ENCODE measurements at regions not wholly inside any gene's neighbourhood (a gene's known extent, or its start where the extent isn't known, plus 50 kb on each side); places are given as distances from the start of the nearest gene placed in this dataset.

DNA sequence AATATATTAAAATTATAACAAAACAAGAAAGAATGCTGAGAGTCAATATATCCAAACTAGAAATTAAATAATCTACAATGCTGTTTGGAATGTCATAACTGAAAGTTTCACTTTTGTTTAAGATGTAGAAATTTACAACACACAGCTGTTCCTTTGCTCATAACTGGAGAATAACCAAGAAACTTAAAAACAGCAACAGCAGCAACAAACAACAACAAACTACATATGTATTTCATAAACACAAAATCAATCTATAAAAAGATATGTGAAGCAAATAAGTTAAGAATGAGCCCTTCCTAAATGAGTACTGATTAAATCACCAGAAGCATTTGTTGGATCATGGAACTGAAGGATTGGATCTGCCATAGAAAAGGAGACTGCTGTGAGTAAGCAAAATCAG, 456.5 kb upstream of the ZNF804A start:
- no peaks in the 10 kb centered on the region for H3K4me1 ChIP-seq
- TF ChIP-seq POLR2AphosphoS5 (IDR thresholded peaks at IDR 0.05) (no peak), POLR2A (IDR thresholded peaks at IDR 0.05) (no peak), CTCF (IDR thresholded peaks at IDR 0.05) (no peak), EP300 (IDR thresholded peaks at IDR 0.05) (no peak)
- intact Hi-C loops (cut with DNase I; ENCODE audit: low total_unique reads) = no loop called here
- no peaks in the 10 kb centered on the region for H3K36me3 ChIP-seq
- no peak overlapping the region for H3K4me3 ChIP-seq
- no peak for DNase-seq
- no peak overlapping the region for H3K27ac ChIP-seq
- H3K9me3 ChIP-seq = peaks cover 0 to 23% (median 7%) of the 10 kb centered on the region in 4 donors
- no peaks in the 10 kb centered on the region for H3K27me3 ChIP-seq

- H3K27ac ChIP-seq = no peak overlapping the region
- DNase-seq = no peak
- WGBS, 5 donors = 75 to 86% (median 81%) methylated on average over 2 of the region's 2 CpGs
- H3K4me3 ChIP-seq = no peak overlapping the region
- TF ChIP-seq EP300 (IDR thresholded peaks at IDR 0.05) (no peak), CTCF (IDR thresholded peaks at IDR 0.05) (no peak), POLR2A (IDR thresholded peaks at IDR 0.05) (no peak), POLR2AphosphoS5 (IDR thresholded peaks at IDR 0.05) (no peak)
- H3K4me1 ChIP-seq = no peaks in the 10 kb centered on the region
- intact Hi-C loops (cut with DNase I; ENCODE audit: low total_unique reads) = no loop called here
- no peaks in the 10 kb centered on the region for H3K36me3 ChIP-seq
- H3K9me3 ChIP-seq = peaks cover 0 to 24% (median 12%) of the 10 kb centered on the region in 4 donors
- no peaks in the 10 kb centered on the region for H3K27me3 ChIP-seq
These were observed 443.9 kb upstream of the ZNF804A start for GRCh38 chr2:184154438-184154837.

GRCh38 chr2:184155791-184156190, 442.5 kb upstream of the ZNF804A start:
- TF ChIP-seq CTCF (IDR thresholded peaks at IDR 0.05) (no peak), POLR2A (IDR thresholded peaks at IDR 0.05) (no peak), POLR2AphosphoS5 (IDR thresholded peaks at IDR 0.05) (no peak), EP300 (IDR thresholded peaks at IDR 0.05) (no peak)
- H3K27me3 ChIP-seq = no peaks in the 10 kb centered on the region
- H3K27ac ChIP-seq = no peak overlapping the region
- no peak overlapping the region for H3K4me3 ChIP-seq
- H3K36me3 ChIP-seq = no peaks in the 10 kb centered on the region
- peaks cover 0 to 12% (median 2%) of the 10 kb centered on the region in 4 donors for H3K9me3 ChIP-seq
- 54 to 76% (median 62%) methylated on average over 1 of the region's 1 CpG for WGBS, 5 donors
- intact Hi-C loops (cut with DNase I; ENCODE audit: low total_unique reads) = no loop called here
- H3K4me1 ChIP-seq = no peaks in the 10 kb centered on the region
- DNase-seq = no peak

GRCh38 chr2:184157141-184157540, 441.2 kb upstream of the ZNF804A start:
- no peaks in the 10 kb centered on the region for H3K36me3 ChIP-seq
- TF ChIP-seq POLR2AphosphoS5 (IDR thresholded peaks at IDR 0.05) = no peak
- no peak for TF ChIP-seq POLR2A (IDR thresholded peaks at IDR 0.05)
- no peak for TF ChIP-seq EP300 (IDR thresholded peaks at IDR 0.05)
- TF ChIP-seq CTCF (IDR thresholded peaks at IDR 0.05) = no peak
- no peaks in the 10 kb centered on the region for H3K4me1 ChIP-seq
- no peak for DNase-seq
- 31 to 34% (median 33%) methylated on average over 2 of the region's 2 CpGs for WGBS, 5 donors
- intact Hi-C loops (cut with DNase I; ENCODE audit: low total_unique reads) = no loop called here
- peaks cover 0 to 4% (median 0%) of the 10 kb centered on the region in 4 donors for H3K9me3 ChIP-seq
- H3K4me3 ChIP-seq = no peak overlapping the region
- no peaks in the 10 kb centered on the region for H3K27me3 ChIP-seq
- no peak overlapping the region for H3K27ac ChIP-seq
